CD4-positive, alpha-beta T cell treated with Interleukin-4 for 4 hours (primary cell): ENCODE measurements at regions not wholly inside any gene's neighbourhood (a gene's known extent, or its start where the extent isn't known, plus 50 kb on each side); places are given as distances from the start of the nearest gene placed in this dataset.
A peak's percentile ranks its signal among the peaks of the same experiment; 100 is the strongest.
"Not testable (repeated sequence)": the region's sequence is repeated elsewhere in the genome, so short reads cannot be mapped to it uniquely, and the experiment has no call there.

ENCODE experiments used
- DNase-seq: peaks from one replicate; pipeline ENCODE4 v3.0.0-alpha.2; 2020

GRCh38 chr1:10942542-10942912 is 69.9 kb upstream of the TARDBP start:
- DNase-seq: no peak

- DNase-seq: no peak
Measured at GRCh38 chr1:10943041-10943440, 69.4 kb upstream of the TARDBP start.

DNA sequence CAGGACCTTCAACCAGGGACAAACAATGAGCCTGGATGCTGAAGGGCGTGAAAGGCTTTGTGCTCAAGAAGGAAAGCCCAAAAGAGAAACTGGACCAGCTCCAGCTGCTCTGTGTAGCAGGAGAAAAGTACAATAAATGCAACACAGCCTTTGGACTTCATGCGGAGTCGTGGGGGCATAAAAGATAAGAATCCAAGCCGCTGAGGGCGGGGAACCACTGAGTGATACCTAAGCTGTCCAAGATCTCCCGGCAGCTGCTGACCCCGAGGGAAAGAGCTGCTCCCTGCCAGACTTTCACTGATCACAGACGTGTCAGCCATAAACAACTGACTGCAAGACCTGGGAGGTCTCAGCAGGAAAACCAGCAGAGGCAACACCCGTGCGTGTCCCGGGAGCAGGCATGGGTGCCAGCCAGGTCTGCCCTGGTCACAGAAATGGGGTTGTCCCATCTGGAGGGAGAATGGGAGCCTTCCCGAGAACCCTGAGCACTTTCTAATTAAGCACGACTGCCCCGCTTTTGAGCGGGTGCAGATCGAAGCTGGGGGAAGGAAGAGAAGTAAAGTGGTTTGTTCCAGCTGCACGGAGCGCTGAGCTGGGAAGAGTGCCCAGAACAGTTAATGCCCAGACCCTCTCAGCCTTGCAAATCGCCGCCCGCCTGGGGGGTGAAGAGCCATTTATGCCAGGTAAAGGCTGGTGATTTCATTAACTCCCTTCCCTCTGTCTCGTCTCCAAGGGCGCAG is 68.3 kb upstream of the TARDBP start:
- no peak for DNase-seq

- DNase-seq: no peak
Measured at GRCh38 chr1:10945991-10946509, 66.4 kb upstream of the TARDBP start.

DNA sequence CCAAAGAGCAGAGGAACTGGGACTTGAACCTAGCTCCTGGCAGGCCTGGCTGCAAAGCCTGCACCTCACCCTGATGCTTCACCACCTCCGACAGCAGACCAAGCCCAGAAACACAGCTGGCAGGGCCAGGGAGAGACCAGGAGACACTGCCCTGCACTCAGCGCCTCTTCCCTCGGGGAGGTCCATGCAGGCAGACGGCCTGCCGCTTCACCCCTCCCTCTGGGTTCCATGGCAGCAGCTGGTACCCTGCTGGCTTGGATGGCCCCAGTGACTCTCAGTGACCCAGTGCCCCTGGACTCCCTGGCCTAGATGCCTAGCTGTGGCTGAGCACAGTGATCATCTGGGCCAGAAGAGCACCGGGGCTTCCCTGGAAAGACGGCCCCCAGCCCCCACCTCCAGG is 65.3 kb upstream of the TARDBP start:
- DNase-seq: no peak

- no peak for DNase-seq
Measured at GRCh38 chr1:10947691-10948462, 64.6 kb upstream of the TARDBP start.

DNA sequence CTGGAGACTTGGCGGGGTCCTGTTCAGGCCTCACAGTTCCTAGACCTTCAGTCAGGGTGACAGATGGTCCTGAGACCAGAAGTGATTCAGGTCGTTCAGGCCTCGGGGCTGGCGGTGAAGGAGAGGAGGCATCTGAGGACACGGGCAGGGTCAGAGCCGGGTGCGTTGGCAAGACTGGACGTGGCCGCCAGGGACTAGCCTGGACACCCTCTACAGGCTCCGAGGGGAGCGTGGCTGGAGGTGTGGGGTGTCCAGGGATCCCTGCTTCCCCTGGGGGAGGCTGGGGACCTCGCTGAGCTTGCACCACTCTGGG is 64.0 kb upstream of the TARDBP start:
- DNase-seq: no peak

DNA sequence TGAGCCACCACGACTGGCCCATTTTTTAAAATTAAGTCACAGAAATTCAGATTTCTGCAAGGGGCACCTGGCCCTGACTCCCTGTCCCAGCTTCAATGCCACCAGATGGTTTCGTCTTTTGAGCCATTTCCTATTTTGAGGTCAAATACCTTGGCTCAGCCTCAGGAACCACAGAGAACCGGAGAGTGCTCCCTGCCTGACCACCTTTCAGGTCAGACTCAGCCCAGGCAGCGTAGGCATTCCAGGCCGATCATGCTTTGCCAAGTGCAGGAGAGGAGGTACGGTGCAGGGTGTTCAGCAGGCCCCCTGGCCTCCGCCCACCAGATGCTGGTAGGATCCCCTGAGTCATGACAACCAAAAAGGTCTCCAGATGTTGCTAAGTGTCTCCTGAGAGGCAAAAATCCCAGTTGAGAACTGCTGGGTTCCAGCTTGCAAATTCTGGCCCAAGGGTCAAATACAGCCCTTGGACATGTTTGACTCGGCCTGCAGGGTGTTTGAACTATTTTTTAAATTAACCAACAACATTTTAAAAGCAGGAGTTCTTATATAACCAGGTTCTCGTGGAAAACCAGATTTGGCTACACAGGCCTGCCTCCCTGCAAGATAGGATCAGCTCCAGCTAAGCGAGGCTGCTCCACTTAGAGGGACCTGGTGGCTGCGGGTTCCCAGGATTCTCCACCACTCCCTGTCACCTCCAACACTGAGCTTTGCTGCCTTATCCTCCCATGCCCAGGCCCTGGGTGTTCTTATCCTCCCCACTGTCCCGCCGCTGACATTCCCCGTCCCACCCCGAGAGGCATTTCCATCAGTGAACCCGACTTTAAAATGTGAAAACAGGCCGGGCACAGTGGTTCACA is 61.9 kb upstream of the TARDBP start:
- no peak for DNase-seq

- DNase-seq: not testable (repeated sequence)
Measured at GRCh38 chr1:10951298-10951697, 61.2 kb upstream of the TARDBP start.

DNA sequence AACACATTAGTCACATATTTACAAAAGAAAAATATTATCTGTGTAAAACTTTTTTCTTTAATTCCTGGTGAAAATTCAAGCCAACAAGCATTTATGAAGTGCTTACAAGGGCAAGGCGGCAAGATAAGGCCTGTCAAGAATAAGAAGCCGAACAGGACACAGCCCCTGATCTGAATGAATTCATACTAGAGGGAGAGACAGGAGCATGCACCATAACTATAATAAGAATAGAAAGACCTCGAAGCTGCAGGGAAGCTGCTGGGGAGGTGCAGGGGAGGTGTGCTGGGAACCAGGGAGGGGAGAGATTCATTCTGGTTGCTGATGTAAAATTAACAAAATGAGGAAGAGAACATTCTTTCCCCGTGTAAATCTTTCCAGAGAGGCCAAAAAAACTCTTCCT is 60.5 kb upstream of the TARDBP start:
- no peak for DNase-seq

DNA sequence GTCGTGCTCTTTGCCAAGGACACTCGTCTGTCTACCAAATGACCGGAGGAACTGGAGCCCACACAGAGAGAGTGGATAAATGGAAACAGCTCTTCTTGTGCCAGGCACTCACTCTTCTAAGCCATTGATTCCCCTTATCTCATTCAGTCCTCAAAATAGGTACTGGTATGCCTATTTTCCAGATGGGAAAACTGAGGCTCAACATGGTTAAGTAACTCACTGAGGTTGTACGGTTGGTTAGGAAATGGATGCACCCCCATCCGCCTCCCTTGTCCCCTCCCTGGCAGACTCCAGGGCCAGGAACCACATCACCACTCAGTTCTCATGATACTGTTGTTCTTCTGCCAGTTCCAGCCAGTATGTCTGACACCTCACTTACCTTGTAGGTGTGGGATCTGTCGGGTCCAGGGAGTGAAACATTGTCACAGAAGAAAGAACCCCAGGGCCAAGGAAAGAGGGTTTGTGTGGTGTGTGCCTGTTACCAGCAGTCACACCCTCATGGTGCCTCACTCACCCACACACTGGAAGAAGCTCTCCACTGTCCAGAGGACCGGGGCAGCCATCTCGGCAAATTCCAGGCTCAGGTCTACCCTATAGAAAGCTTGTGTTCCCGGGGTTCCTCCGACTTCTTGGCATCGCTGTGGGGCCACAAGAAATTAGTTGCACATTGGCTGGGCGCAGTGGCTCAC is 58.8 kb upstream of the TARDBP start:
- DNase-seq: no peak

- no peak for DNase-seq
Measured at GRCh38 chr1:10957133-10957532, 55.3 kb upstream of the TARDBP start.

DNA sequence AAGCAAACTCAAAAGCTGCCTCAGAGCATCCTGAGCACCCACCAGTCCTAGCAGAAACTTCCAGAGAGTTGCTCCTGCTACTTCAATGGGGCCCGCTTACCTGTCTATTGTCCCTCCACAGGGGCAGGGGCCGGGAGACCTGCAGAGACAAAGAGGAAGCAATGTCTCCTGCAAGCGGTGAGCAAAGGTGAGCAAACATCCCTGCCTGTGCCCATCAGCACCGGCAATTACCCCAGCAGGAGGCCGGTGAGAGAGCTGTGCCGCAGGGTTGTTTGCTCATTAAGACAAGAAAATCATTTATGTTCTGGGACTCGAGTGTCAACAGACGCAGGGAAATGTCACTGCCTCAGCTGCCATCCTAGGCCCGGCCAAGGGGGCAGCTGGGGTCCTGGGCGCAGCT is 53.8 kb upstream of the TARDBP start:
- no peak for DNase-seq

DNA sequence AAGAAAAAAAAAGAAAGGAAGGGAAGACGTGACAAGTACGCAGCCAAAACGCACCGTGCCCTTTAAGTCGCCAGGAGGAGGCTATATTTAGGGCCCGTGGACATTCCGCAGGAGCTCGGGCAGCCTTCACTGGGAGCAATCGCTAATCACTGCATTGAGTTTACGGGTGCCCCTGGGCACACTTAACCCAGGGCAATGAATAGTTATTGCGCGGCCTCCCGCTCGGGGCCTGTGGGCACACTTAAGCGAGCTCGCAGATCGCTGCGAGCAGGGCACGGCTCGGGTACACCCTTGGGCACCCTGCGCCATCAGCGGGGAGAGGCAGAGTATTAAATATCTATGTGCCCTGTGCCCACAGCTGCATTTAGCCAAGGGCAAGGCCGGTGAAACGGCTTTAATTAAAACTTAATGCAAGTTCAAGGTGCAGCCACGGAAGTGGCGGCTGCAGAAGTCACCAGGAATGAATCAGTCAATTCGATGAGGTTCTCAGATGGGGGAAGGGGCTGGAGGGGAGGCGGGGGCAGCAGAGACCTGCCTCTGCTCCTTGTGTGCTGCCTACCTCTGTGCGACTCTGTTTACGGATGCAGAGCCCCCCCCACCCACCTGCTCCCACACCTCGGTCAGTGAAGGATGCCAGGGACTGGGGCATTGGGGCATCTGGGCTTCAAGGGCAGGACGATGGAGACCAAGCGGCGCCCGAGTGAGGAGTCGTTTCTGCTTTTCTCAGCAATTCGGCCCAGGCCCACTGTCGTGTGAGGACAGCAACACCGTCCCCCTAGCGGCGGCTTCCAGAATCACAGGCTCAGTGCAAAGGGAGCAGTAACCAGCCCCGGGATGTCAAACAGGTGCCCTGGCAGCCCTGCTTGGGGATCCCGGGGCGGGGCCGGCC is 51.8 kb upstream of the TARDBP start:
- DNase-seq: peak; percentile 67

DNA sequence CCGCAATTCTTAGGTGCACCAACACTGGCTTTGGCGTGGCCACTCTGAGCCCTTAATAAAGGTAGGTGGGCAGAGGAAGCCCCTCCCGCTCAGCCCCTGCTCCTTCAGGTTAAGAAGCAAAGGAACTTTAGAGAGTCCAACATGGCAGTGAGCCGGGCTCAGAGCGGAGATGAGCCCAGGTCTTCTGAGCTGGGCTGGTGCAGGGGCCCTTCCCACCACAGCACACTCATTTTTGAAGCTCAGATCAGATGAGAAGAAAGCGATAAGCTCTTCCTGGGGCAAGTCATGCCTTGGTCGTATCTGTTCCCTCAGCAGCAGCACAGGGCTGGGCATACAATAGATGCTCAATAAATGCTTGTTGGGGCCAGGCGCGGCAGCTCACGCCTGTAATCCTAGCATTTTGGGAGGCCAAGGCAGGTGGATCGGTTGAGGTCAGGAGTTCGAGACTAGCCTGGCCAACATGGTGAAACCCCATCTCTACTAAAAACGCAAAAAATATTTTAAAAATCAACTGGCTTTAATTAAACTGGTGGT is 51.1 kb upstream of the TARDBP start:
- DNase-seq: no peak

DNA sequence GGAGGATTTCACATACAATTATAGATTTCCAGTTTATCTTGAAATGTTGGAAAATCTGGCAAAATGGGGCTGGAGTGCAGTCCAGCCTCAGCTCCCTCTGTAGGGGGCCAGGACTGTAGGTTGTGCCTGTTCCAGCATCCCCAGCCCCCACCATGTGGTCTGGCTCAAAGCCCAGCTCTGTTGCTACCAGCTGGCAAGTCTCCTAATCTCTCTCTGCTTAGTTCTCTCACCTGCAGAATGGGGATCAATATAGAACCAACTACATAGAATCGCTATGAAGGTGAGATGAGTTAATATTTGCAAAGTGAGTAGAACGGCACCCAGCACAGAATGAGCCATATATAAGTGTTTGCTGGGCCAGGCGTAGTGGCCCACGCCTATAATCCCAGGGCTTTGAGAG is 50.0 kb upstream of the TARDBP start:
- DNase-seq: no peak
